Activated CD4-positive, alpha-beta T cell treated with anti-CD3 and anti-CD28 coated beads, Interleukin-2, amount 50 U/mL, for 4 hours (primary cell): ENCODE measurements at regions not wholly inside any gene's neighbourhood (a gene's known extent, or its start where the extent isn't known, plus 50 kb on each side); places are given as distances from the start of the nearest gene placed in this dataset.

Experiments
- DNase-seq, 2 experiments: peaks; one replicate each; pipeline ENCODE4 v3.0.0-alpha.2; 2020

DNA sequence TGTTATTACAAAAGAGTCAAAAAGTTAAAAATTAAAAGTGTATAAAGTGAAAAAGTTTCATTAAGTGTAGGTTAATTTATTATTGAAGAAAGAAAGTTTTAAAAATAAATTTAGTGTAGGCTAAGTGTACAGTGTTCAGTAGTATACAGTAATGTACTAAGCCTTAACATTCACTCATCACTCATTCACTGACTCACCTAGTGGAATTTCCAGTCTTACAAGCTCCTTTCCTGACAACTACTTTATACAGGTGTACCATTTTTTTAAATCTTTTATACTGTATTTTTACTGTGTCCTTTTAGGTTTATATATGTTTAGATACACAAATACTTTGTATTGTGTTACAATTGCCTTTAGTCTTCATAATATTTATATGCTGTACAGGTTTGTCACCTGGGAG lies 530.2 kb upstream of the FAM174A start:
- no peak for DNase-seq

DNA sequence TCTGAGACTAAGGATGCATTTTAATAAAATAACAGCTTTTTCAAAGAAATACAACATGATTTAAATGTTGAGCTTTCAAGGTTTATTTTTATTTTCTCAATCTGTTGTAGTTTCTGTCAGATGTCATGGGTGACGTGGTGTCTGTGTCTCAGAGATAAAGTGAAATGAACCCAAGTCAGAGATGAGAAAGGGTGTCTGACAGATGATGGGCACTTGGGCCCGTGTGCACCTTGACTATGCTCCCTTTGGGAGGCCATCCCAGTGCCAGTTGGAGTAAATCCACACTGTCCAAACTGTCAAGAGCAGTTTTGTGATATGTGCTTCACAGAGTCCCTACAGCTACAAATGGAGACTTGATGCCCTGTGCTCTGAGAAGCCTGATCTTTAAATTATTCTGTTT lies 536.9 kb upstream of the FAM174A start:
- DNase-seq: no peak

DNA sequence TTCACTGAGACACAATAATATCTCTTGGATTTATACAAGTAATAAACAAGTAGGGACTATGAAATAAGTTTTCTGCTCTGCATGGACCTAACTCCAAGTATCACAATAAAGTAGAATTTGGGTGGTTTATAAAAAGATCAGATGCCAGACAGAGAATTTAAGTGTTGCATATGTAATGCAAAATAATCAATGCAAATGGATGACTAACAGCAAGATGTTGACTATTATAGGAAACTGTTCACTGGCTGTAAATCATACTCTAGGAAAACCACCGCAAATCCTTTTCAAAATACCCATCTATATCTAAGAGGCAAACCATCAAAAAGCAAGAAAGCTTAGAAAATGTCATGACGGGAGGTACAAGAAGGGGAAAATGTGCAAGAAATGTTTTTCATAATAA lies 539.8 kb upstream of the FAM174A start:
- DNase-seq: no peak

DNA sequence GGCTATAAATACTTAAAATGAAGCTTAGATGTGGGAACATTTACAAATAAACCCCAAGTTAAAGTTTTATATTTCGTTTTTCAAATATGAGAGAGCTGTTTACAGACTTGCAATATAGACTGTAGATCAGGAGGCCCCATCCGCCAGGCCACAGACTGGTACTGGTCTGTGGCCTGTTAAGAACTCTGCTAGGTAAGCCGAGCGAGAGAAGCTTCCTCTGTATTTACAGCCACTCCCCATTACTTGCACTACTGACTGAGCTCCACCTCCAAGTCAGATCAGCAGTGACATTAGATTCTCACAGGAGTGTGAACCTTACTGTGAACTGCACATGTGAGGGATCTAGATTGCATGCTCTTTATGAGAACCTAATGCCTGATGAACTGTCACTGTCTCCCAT lies 561.4 kb upstream of the FAM174A start:
- DNase-seq: no peak

DNA sequence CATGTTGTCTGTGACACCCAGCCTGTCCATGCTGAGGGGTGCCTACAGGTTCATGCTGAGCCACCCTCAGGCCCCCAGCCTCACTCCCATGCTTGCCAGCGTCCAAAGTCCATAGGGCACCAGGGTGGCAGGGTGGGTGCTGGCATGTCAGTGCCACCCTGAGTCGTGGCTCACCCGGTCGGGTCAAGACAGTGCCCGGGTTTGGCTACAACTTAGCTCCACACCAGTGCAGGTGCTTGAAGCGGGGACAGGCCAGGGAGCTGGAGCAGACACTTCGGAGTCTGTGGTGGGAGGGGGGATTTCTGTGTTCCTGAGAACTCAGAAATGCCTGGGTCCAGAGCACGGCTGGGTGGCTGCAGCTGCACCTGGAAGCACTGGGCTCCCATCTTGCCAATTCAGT lies 579.2 kb upstream of the FAM174A start:
- DNase-seq: no peak

DNA sequence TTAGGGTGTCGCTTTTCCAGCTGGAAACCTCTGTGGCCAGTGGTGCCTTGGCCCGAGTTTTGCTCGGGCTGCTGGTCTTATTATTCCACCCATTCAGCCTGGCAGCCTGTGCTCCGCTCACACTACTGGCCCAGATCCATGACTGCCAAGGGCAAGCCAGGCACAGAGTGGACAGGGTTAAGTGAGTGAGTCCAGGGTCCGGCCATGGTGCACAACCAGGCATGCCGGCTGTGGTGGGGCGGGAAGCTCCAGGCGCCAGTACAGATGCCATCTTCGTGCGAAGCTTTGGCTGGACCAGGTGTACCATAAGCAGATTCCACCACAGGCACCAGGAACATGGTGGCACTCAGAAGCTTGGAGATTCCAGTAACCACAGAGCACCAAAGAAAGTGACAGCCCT lies 580.2 kb upstream of the FAM174A start:
- DNase-seq: no peak

DNA sequence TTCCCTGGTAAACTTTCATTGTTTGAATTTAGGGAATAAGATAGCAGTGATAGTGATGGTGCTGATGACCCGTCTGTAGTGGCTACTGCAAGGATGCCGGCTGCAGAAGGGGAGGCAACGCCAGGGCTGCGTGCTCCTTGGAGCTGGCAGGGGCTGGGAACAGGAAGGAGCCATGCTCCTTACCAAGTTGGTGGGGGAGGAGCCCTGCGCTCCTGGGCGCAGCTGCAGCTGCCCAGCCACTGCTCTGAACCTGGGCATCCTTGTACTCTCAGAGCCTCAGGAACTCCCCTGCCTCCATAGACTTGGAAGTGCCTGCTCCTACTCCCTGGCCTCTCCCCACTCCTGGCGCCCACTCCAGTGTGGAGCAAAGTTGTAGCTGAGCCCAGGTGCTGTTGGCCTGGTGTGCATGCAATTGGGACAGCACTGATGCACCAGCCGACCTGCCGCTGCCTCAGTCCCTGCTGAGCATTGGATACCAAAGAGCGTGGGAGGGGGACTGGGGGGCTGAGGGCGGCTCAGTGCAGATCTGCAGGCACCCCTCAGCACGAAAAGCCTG lies 585.1 kb upstream of the FAM174A start:
- DNase-seq: no peak

DNA sequence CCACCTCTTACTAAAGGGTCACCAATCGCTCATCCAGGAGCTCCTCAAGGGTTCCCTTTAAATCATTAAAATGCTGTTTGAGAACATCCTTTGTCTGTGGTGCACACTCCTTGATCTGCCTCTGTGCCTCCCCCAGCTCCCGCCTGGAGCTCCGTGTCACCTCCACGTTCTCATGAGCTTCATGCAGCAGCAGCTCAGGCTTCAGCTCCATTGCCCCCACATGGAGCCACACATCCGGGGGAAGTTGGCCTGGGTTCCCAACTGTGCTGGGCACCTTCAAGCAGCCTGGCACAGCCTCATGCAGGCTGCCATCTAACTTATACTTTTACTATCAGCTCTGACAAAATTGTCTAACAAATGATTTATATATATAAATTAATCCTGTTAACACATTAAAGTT lies 585.8 kb upstream of the FAM174A start:
- DNase-seq: no peak

DNA sequence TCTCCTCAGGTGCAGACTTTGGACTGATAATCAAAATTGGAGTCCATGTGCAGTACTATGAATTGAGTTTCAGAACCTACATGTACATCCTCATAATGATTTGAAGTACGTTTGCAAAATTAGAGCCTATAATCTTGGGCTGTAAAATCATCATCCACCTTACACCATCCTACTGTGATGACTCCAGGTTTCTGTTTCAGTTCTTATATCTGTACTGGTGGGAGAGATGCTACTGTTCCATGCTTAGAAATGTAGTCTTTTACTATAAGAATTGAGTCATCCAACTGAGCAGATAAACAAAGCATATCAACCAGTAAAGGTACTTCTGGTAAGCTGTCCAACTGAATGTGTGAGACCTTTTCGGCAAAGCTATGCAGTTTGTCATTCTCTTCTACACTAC lies 586.3 kb upstream of the FAM174A start:
- no peak for DNase-seq

DNA sequence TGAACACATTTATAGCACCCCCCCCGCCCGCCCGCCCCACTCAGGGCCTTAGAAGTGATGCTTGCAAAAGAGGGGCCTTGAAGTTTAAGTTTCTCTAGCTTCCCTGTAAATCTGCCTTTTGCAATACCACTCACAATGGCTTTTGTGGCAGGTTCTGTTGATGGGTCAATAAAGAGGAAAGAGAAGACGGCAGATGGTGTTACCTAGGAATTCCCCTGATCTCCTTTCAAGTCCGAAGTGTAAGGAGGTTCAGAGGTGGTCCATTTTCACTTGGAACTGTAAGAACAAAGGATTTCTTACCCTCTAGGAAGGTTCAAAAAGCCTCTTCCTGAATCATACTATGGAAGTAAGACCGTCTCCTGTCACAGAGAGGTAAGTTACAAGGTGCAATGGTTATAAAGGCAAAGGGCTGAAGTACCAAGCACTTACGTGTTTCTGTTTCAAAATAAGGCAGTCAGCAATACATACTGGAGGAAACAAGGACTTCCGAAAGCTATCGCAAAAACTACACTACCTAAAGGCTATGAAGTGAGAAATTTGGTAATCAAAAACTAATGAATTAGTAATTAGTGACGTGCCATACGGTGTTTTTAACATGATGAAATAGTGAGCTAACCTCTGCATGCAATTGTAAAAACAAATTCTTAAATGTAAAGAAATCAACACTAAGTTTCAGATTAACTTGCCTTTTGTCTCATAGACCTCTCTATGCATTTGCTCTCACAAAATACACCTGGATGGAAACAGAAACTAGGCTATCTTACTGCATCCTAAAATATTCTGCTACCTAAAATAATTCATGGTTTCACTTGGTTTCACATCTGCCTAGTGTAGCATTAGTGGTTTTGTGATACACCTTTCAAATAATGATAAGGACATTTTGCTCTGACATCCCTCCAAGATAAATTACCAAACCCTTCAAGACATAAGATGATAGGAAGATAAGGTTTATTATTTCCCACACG lies 589.4 kb upstream of the FAM174A start:
- DNase-seq: no peak

DNA sequence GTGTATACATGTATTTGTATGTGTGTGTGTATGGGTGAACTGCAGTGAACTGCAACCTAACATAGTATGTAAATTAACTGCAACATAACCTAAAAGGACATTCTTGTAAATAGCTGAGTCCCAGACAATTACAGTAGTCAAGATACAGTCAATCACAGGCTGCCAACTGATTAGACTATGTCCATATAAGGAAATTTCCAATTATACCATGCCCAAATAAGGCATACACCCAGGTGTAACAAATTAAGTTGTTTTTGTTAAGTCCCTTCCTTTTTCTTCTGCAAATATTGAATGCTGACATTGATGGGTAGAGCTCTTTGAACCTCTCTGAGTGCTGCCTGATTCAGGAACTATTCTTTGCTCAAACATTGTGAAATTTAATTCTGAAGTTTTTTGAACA lies 594.6 kb upstream of the FAM174A start:
- no peak for DNase-seq

DNA sequence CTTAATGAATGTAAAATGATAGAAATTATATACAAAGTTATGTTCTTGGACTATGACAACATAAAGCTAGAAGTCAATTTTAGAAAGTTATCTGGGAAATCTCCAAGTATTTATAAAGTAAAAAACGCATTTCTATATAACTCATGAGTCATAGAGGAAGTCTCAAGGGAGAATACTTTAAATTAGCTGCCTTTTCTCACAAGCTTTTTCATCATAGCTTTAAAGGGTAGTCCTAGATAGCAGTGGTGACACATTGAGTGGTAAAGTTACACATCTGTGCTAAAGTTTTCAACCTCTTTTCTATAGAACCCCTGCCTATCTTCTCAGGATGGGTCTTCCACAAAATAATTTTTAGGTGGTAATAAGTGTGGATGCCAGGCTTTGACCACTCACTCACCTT lies 598.3 kb upstream of the FAM174A start:
- DNase-seq: no peak

DNA sequence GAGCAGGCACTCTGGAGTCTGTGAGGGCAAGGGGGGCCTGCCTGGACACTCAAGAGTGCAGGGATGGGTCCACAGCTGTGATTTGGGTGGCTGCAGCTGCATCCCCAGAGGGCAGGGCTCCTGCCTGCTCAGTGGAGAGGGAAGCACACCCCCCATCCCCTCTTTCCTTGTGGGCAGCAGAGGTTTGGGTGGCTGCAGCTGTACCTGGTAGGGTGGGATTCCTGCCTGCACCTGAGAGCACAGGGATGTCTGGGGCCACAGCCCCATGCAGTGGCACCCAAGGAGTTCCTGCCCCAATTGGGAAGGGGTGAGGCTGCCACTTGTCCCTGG lies 605.4 kb upstream of the FAM174A start:
- DNase-seq: no peak

DNA sequence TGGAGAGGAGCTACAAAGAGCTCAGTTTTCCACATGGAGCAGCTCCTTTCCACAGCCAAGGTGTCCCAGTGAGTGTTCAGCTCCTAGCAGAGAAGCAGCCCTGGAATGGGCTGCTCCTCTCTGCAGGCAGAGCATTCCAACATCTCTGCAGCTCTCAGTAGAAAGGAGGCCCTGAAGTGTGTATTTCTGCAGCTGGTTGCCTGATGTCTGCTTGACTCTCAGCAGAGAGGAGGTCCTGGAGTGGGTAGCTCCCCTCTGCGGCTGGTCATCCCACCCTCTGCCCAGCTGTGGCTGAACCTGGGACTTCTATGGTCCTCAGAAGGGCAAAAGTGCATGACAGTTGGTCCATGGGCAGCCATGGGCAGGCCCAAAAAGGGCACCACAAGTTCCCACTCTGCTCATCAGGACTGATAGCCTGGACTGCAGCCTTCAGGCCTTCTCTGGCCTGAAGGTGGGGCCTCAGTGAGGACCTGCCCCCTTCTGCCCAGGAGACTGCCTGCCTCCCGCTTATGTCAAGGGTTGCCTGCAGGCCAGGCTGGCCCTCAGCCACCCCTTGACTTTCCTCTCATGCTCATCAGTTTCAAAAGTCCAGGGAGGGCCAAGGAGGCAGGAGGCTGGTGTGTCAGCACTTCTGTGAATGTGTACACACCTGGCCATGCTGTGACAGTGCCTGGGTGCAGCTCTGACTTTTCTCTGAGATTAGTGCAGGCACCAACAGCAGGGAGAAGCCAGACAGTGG lies 605.9 kb upstream of the FAM174A start:
- DNase-seq: no peak

DNA sequence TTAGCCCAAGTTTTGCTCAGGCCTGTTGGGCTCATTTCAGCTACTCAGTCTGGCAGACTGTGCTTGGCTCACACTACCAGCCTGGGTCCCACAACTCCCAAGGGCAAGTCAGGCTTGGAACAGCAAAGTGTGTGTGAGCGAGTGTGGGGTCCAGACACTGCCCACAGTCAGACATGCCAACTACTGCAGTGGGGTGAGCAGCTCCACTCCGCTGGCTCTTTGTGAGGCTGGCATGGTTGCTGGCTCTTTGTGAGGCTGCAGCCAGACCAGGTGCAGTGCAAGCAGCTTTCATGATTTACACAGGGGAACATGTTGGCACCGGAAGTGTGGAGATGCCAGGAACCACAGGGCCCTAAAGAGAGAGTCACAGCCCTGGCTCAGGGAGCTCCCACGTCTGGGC lies 606.7 kb upstream of the FAM174A start:
- DNase-seq: no peak

DNA sequence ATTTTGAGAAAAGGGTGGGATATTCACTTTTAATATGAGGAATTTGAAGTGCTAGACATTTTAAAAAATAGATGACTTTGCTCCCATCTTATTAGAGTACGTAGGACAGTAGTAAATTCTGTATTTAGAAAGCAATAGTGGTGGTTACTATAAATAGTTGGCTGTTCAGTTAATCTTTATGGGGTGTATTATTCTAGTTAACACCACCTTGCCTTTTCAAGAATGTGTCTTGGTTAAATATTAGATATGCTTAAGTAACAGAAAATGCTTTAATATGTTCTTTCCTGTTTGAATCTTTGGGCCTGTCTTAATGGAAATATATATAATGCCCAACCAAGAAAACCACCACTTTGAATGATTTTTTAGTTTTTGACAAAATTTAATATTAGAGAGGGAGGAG lies 608.7 kb upstream of the FAM174A start:
- DNase-seq: no peak

DNA sequence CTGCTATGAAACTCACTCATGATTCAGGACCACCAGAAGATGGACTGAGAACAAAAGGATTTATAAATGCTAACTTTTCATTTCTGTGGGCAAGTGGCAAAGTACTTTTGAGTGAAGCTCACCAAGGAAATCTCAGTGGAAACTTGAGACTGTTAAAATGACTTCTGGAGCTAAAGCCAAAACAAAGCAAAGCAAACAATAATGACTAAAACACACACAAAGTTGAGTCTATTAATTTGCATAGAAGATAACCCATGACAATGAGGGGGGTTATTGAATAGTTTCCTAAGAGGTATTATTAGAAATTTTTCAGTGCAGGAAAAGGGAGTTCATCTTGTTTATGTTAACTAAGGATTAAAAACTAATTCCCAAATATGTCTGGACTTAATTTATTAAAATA lies 612.8 kb upstream of the FAM174A start:
- no peak for DNase-seq

DNA sequence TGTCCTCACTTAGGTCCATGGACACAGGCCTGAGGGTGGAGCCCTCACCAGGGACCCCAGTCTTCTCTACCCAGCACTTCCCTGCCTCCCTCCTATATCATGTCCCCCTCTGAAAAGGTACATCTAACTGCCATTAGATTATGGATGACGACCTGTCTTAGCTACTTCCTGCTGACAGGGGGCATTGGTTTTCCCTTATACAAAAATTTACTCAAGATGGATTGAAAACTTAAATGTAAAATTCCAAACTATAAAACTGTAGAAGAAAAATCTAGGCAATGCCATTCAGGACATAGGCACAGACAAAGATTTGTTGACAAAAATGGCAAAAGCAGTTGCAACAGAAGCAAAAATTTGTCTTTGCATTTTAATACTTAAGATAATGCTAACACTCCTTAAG lies 623.2 kb upstream of the FAM174A start:
- DNase-seq: no peak

DNA sequence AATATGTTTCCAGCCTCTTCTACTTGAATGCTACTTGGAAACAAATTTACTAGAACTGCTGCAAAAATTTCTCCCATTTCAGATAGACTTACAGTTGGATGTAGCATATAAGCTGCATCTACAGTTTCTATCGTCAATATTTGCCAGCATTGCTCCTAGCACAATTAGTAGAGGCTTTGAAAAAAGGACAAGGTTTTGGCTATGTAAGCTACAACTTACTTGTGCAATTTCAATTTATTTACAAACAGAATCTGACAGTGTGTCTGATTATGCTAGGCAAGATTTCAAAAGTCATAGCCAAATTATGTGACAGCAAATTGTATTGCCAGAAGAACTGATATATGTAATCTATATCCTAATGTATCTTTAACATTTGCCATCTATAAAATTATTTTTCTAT lies 628.4 kb upstream of the FAM174A start:
- DNase-seq: no peak

DNA sequence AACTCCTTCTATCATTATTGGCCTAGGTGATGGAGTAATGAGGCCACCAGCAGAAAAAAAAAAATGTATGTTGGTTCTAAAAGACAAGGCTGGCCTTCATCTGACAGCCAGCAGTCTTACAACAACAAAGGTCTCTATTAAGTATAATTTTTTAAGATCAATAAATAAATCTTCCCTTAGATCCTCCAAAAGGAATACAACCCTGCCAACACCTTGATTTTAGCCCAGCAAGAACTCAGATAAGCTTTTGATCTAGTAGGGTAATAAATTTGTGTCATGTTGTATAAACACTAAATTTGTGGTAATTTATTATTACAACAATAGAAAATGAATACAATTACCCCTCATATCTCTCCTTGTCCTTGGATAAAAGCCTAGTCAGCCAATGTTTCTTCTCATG lies 633.2 kb upstream of the FAM174A start:
- DNase-seq: no peak

DNA sequence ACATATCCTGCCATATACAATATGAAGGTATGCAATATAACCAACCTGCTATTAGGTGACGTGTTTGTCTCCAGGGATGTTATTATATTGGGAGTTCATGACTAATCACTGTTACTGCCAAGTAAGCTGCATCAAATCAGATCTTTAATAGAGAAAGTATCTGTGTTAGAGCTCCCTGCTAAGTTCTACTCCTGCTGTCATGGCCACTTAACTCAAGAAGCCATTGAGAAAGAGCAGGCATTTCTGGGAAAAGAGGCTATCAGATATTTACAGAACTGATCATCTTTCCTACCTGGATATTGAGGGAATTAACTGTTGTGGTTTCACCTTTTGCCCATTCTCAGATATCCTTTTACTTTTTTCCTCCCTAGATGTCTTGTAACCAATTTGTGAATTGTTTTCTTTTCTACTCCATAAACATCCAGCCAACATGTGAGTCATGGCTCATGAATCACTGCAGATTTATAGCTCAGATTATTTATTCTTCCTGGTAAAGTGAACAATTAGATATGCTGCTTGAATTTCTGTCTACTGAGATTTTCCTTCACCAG lies 634.8 kb upstream of the FAM174A start:
- DNase-seq: no peak

DNA sequence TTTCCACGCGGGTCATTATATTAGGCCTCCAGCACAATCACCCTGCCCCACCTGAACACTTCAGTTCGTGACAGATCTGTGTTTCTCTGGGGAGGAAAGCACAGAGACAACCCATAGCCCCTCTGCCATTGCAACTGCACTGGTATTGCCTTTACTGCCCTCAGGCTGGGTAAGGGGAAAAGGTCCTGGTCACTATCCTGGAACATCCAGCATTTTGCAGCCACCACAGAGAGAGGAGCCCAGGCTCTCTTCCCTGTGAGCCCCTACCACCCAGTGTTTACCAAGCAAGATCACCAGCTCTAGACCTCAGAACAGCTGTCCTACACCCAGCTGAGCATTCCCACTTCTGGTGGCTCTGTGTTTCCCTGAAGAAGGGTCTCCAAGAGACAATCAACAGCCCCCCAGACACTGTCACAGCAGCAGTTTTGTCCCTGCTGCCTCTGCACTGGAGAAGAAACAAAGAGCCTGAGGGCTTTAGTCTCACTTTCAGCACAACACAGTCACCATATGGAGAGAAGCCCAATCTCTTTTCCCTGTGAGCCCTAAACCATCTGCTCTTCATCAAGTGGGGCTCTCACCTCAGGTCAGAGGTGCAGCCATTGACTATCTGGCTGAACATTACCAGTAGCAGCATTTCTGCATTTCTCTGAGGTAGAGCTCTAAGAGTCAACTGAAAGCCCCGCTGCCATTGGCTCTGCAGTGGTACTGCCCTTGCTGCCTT lies 655.2 kb upstream of the FAM174A start:
- no peak for DNase-seq

DNA sequence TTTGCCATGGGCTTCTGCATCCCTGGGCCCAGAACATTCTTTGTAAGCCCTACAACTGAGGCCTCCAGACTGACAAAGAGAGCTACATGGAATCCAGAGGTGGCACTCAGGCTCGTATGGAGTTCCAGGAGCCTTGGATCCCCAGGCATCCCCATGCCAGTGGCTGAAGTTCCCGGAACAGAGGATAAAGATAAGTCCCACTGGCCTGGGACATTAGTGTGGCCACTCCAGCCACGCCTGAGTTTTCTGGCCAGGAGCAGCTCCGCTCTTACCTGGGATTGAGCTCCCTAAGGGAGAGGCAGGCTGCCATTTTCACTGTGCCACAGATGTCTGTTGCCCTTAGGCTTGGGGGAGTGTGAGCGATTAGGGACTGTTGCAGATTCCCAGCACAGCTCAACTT lies 656.3 kb upstream of the FAM174A start:
- DNase-seq: no peak
